ENCODE measurements at regions not wholly inside any gene's neighbourhood (a gene's known extent, or its start where the extent isn't known, plus 50 kb on each side); places are given as distances from the start of the nearest gene placed in this dataset.
"Not testable (repeated sequence)": the region's sequence is repeated elsewhere in the genome, so short reads cannot be mapped to it uniquely, and the experiment has no call there.

GRCh38 chr18:71221405-71221804 is 932.6 kb downstream of the SOCS6 start:
- no peak overlapping the region for H3K4me3 ChIP-seq (ENCODE audit: severe bottlenecking)
- H3K9me3 ChIP-seq (ENCODE audit: severe bottlenecking), result no peaks in the 10 kb centered on the region
- DNase-seq (ENCODE audit: low spot score), result no peak
- ATAC-seq (ENCODE audit: low read depth), result no peak
- no peaks in the 10 kb centered on the region for H3K4me1 ChIP-seq (ENCODE audit: insufficient read depth, poor library complexity, severe bottlenecking)
- no peaks in the 10 kb centered on the region for H3K27me3 ChIP-seq (ENCODE audit: insufficient read depth, poor library complexity, severe bottlenecking)
- no peak overlapping the region for H3K27ac ChIP-seq (ENCODE audit: poor library complexity, severe bottlenecking)
- H3K36me3 ChIP-seq (ENCODE audit: low read depth), result no peaks in the 10 kb centered on the region
- no peak for TF ChIP-seq CTCF (IDR thresholded peaks at IDR 0.05; ENCODE audit: poor library complexity, severe bottlenecking)

DNA sequence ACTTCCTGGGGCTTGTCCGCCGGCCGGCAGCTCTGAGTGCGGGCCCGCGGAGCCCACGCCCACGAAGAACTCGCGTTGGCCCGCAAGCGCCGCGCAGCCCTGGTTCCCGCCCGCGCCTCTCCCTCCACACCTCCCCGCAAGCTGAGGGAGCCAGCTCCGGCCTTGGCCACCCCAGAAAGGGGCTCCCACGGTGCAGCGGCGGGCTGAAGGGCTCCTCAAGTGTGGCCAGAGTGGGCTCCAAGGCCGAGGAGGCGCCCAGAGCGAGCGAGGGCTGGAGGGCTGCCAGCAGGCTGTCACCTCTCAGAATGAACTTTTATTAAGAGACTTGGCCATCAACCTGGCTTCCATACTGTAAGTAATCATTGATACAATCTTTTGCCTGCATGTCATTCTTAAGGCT is 923.9 kb downstream of the SOCS6 start:
- not testable (repeated sequence) for H3K9me3 ChIP-seq (ENCODE audit: severe bottlenecking); H3K4me1 ChIP-seq (ENCODE audit: insufficient read depth, poor library complexity, severe bottlenecking); H3K27me3 ChIP-seq (ENCODE audit: insufficient read depth, poor library complexity, severe bottlenecking); DNase-seq (ENCODE audit: low spot score); H3K36me3 ChIP-seq (ENCODE audit: low read depth); ATAC-seq (ENCODE audit: low read depth); H3K27ac ChIP-seq (ENCODE audit: poor library complexity, severe bottlenecking); H3K4me3 ChIP-seq (ENCODE audit: severe bottlenecking)

DNA sequence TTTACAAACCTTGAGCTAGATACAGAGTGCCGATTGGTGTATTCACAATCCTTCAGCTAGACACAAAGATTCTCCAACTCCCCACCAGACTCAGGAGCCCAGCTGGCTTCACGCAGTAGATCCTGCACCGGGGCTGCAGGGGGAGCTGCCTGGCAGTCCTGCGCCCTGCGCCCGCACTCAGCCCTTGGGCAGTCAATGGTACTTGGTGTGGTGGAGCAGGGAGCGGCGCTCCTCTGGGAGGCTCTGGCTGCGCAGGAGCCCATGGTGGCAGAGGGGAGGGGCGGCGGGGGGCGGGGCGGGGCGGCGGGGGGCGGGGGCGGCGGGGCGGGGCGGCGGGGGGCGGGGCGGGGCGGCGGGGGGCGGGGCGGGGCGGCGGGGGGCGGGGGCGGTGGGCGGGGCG is 923.4 kb downstream of the SOCS6 start:
- no peaks in the 10 kb centered on the region for H3K4me1 ChIP-seq (ENCODE audit: insufficient read depth, poor library complexity, severe bottlenecking)
- H3K4me3 ChIP-seq (ENCODE audit: severe bottlenecking), result no peak overlapping the region
- DNase-seq (ENCODE audit: low spot score) (no peak), ATAC-seq (ENCODE audit: low read depth) (no peak)
- no peaks in the 10 kb centered on the region for H3K9me3 ChIP-seq (ENCODE audit: severe bottlenecking)
- H3K27ac ChIP-seq (ENCODE audit: poor library complexity, severe bottlenecking), result no peak overlapping the region
- no peak for TF ChIP-seq CTCF (IDR thresholded peaks at IDR 0.05; ENCODE audit: poor library complexity, severe bottlenecking)
- no peaks in the 10 kb centered on the region for H3K27me3 ChIP-seq (ENCODE audit: insufficient read depth, poor library complexity, severe bottlenecking)
- no peaks in the 10 kb centered on the region for H3K36me3 ChIP-seq (ENCODE audit: low read depth)

- no peaks in the 10 kb centered on the region for H3K27me3 ChIP-seq (ENCODE audit: insufficient read depth, poor library complexity, severe bottlenecking)
- no peak for ATAC-seq (ENCODE audit: low read depth)
- no peaks in the 10 kb centered on the region for H3K36me3 ChIP-seq (ENCODE audit: low read depth)
- H3K4me1 ChIP-seq (ENCODE audit: insufficient read depth, poor library complexity, severe bottlenecking), result no peaks in the 10 kb centered on the region
- H3K4me3 ChIP-seq (ENCODE audit: severe bottlenecking), result no peak overlapping the region
- no peak for TF ChIP-seq CTCF (IDR thresholded peaks at IDR 0.05; ENCODE audit: poor library complexity, severe bottlenecking)
- DNase-seq (ENCODE audit: low spot score), result no peak
- H3K9me3 ChIP-seq (ENCODE audit: severe bottlenecking), result no peaks in the 10 kb centered on the region
- H3K27ac ChIP-seq (ENCODE audit: poor library complexity, severe bottlenecking), result no peak overlapping the region
These were observed 921.1 kb downstream of the SOCS6 start for GRCh38 chr18:71209944-71210343.

DNA sequence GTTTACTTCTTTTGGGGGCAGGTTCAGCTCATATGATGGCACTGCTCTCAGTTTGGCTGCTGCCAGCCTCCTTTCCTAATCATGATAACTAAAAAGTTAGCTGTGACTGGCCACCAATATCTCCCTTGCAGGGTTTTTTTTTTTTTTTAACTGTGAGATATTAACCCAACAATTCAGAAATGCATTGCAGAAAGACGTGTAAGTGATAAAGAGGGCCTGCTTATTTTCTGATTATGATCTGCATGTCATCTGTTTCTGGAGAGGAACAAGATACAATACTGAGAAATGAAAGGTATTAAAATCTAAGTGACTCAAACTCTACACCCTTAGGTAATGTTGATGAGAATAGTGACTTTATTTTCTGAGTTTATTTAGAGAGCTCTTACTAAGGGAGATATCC is 905.6 kb downstream of the SOCS6 start:
- no peak overlapping the region for H3K4me3 ChIP-seq (ENCODE audit: severe bottlenecking)
- no peak for DNase-seq (ENCODE audit: low spot score)
- no peaks in the 10 kb centered on the region for H3K36me3 ChIP-seq (ENCODE audit: low read depth)
- H3K27me3 ChIP-seq (ENCODE audit: insufficient read depth, poor library complexity, severe bottlenecking), result no peaks in the 10 kb centered on the region
- no peak overlapping the region for H3K27ac ChIP-seq (ENCODE audit: poor library complexity, severe bottlenecking)
- ATAC-seq (ENCODE audit: low read depth), result no peak
- H3K9me3 ChIP-seq (ENCODE audit: severe bottlenecking), result no peaks in the 10 kb centered on the region
- H3K4me1 ChIP-seq (ENCODE audit: insufficient read depth, poor library complexity, severe bottlenecking), result no peaks in the 10 kb centered on the region
- no peak for TF ChIP-seq CTCF (IDR thresholded peaks at IDR 0.05; ENCODE audit: poor library complexity, severe bottlenecking)
